Erythroblast (primary cell): ENCODE measurements at regions not wholly inside any gene's neighbourhood (a gene's known extent, or its start where the extent isn't known, plus 50 kb on each side); places are given as distances from the start of the nearest gene placed in this dataset.

ENCODE experiments used
- GATA1 ChIP-seq: IDR thresholded peaks from 2 replicates; pipeline ENCODE4 v1.6.1; 2011; ENCODE audit warnings: low read depth, mild to moderate bottlenecking, control low read depth, low read length, moderate library complexity
- POLR2A ChIP-seq: IDR thresholded peaks from 2 replicates; pipeline ENCODE4 v1.6.1; 2011; ENCODE audit warnings: mild to moderate bottlenecking, low read length

DNA sequence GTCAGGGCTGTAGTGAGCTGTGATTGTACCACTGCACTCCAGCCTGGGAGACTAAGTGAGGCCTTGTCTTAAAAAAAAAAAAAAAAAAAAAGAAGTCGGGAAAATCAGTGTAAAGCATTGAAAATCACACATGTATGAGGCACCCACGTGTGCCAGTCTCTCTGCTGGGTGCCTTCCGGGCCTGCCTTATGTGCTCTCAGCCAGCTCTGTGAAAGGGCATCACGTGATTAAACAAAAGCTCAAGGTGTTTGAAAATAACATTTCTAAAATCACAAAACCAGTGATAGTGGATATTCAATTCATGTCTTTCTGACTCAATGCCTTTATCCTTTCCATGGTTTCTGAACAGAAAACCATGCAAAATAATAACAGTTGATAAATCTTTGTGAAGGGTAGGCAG is 125.2 kb upstream of the PALS2 start:
- TF ChIP-seq POLR2A (no peak), GATA1 (no peak)
